NCI-H128 (cell line): ENCODE measurements at regions not wholly inside any gene's neighbourhood (a gene's known extent, or its start where the extent isn't known, plus 50 kb on each side); places are given as distances from the start of the nearest gene placed in this dataset.
"Not testable (repeated sequence)": the region's sequence is repeated elsewhere in the genome, so short reads cannot be mapped to it uniquely, and the experiment has no call there.

Experiments
- DNase-seq: peaks from one replicate; lab custom pipeline; 2025; ENCODE audit not compliant: unreplicated experiment; lab: John Stamatoyannopoulos, UW

- DNase-seq = no peak
Measured at GRCh38 chr12:66774929-66775328, 96.1 kb upstream of the GRIP1 start.

- DNase-seq = no peak
Measured at GRCh38 chr12:66775871-66776270, 97.0 kb upstream of the GRIP1 start.

GRCh38 chr12:66776974-66777373, 98.1 kb upstream of the GRIP1 start:
- DNase-seq = no peak

GRCh38 chr12:66779466-66779865, 100.6 kb upstream of the GRIP1 start:
- no peak for DNase-seq

- no peak for DNase-seq
Measured at GRCh38 chr12:66786531-66787308, 107.8 kb upstream of the GRIP1 start.

- DNase-seq = no peak
Measured at GRCh38 chr12:66799551-66799950, 120.7 kb upstream of the GRIP1 start.

GRCh38 chr12:66800046-66800445, 121.2 kb upstream of the GRIP1 start:
- no peak for DNase-seq

- peak; percentile 13 for DNase-seq
Measured at GRCh38 chr12:66803930-66804329, 125.1 kb upstream of the GRIP1 start.

- peak; percentile 59 for DNase-seq
Measured at GRCh38 chr12:66804563-66804974, 125.7 kb upstream of the GRIP1 start.

GRCh38 chr12:66808606-66809005, 129.7 kb upstream of the GRIP1 start:
- DNase-seq = peak; percentile 17

GRCh38 chr12:66813137-66813892, 134.4 kb upstream of the GRIP1 start:
- DNase-seq = no peak

- DNase-seq = no peak
Measured at GRCh38 chr12:66819587-66819986, 140.7 kb upstream of the GRIP1 start.

GRCh38 chr12:66822961-66823360, 144.1 kb upstream of the GRIP1 start:
- DNase-seq = no peak

GRCh38 chr12:66823857-66824570, 145.1 kb upstream of the GRIP1 start:
- no peak for DNase-seq

GRCh38 chr12:66825921-66826320, 147.0 kb upstream of the GRIP1 start:
- DNase-seq = not testable (repeated sequence)

GRCh38 chr12:66829660-66830325, 150.9 kb upstream of the GRIP1 start:
- no peak for DNase-seq

- DNase-seq = no peak
Measured at GRCh38 chr12:66831495-66831894, 152.6 kb upstream of the GRIP1 start.

GRCh38 chr12:66832997-66833396, 154.1 kb upstream of the GRIP1 start:
- no peak for DNase-seq

- DNase-seq = no peak
Measured at GRCh38 chr12:66836623-66837310, 157.9 kb upstream of the GRIP1 start.

GRCh38 chr12:66837311-66837627, 158.4 kb upstream of the GRIP1 start:
- DNase-seq = no peak

GRCh38 chr12:66838366-66838765, 159.5 kb upstream of the GRIP1 start:
- no peak for DNase-seq
